Chondrocyte (in vitro differentiated cells): ENCODE measurements at regions not wholly inside any gene's neighbourhood (a gene's known extent, or its start where the extent isn't known, plus 50 kb on each side); places are given as distances from the start of the nearest gene placed in this dataset.

ENCODE experiments used
- DNase-seq: peaks from one replicate; pipeline ENCODE4 v3.0.0; 2021; ENCODE audit warnings: mixed read lengths, low spot score
- H3K27ac Mint-ChIP-seq: one replicate; pipeline ENCODE4 v1.8.0; 2021; ENCODE audit warnings: mild to moderate bottlenecking, moderate library complexity, mixed read lengths; ENCODE audit not compliant: unreplicated experiment
- H3K27me3 Mint-ChIP-seq: 2 replicates; pipeline ENCODE4 v1.8.0; 2021; ENCODE audit warnings: low read depth, mixed read lengths
- H3K36me3 Mint-ChIP-seq: 2 replicates; pipeline ENCODE4 v1.8.0; 2021; ENCODE audit warnings: low read depth, mixed read lengths
- H3K4me1 Mint-ChIP-seq: 2 replicates; pipeline ENCODE4 v1.8.0; 2021; ENCODE audit warnings: low read depth, mild to moderate bottlenecking, mixed read lengths
- H3K4me3 Mint-ChIP-seq: one replicate; pipeline ENCODE4 v1.8.0; 2021; ENCODE audit warnings: mild to moderate bottlenecking, moderate library complexity, mixed read lengths; ENCODE audit not compliant: unreplicated experiment
- H3K9me3 Mint-ChIP-seq: 2 replicates; pipeline ENCODE4 v1.8.0; 2021; ENCODE audit warnings: low read depth, mixed read lengths
- TF ChIP-seq, protein P1 (sequence below): fragments of 200-600 bp; sonication (generic); IDR thresholded peaks from 2 replicates; pipeline ENCODE4 v1.5.0; 2021; ENCODE audit warnings: antibody characterized with exemption, mild to moderate bottlenecking, moderate library complexity

DNA sequence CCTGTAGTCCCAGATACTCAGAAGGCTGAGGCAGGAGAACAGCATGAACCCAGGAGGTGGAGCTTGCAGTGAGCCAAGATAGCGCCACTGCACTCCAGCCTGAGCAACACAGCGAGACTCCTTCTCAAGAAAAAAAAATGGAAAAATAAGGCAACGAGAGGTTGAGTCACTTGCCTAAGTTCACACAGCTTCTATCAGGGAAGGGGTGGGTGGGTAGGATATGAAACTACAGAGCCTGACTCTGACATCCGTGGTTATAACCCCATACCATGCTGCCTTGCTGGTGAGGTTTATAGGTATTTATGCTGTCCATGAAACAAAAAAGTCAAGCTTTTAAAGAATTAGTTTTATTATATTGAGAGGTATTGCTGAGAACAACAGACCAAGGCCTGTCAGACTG, 61.5 kb upstream of the RAB4A start:
- TF ChIP-seq, protein P1, sequence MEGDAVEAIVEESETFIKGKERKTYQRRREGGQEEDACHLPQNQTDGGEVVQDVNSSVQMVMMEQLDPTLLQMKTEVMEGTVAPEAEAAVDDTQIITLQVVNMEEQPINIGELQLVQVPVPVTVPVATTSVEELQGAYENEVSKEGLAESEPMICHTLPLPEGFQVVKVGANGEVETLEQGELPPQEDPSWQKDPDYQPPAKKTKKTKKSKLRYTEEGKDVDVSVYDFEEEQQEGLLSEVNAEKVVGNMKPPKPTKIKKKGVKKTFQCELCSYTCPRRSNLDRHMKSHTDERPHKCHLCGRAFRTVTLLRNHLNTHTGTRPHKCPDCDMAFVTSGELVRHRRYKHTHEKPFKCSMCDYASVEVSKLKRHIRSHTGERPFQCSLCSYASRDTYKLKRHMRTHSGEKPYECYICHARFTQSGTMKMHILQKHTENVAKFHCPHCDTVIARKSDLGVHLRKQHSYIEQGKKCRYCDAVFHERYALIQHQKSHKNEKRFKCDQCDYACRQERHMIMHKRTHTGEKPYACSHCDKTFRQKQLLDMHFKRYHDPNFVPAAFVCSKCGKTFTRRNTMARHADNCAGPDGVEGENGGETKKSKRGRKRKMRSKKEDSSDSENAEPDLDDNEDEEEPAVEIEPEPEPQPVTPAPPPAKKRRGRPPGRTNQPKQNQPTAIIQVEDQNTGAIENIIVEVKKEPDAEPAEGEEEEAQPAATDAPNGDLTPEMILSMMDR: no peak
- H3K4me3 Mint-ChIP-seq: no peak overlapping the region
- no peaks in the 10 kb centered on the region for H3K4me1 Mint-ChIP-seq
- H3K27ac Mint-ChIP-seq: no peak overlapping the region
- peaks cover 31% of the 10 kb centered on the region for H3K27me3 Mint-ChIP-seq
- peaks cover 3% of the 10 kb centered on the region for H3K36me3 Mint-ChIP-seq
- no peak for DNase-seq
- H3K9me3 Mint-ChIP-seq: peaks cover 6% of the 10 kb centered on the region

- TF ChIP-seq, protein P1: no peak
- no peaks in the 10 kb centered on the region for H3K4me1 Mint-ChIP-seq
Observed at GRCh38 chr1:229209816-229210215, 61.1 kb upstream of the RAB4A start.

GRCh38 chr1:229210844-229211243, 60.1 kb upstream of the RAB4A start:
- no peaks in the 10 kb centered on the region for H3K4me1 Mint-ChIP-seq
- H3K36me3 Mint-ChIP-seq: peaks cover 3% of the 10 kb centered on the region
- TF ChIP-seq, protein P1: no peak
- peaks cover 29% of the 10 kb centered on the region for H3K27me3 Mint-ChIP-seq
- H3K27ac Mint-ChIP-seq: no peak overlapping the region
- H3K4me3 Mint-ChIP-seq: no peak overlapping the region
- no peak for DNase-seq
- peaks cover 6% of the 10 kb centered on the region for H3K9me3 Mint-ChIP-seq

More at GRCh38 chr1:229209816-229210215, 61.1 kb upstream of the RAB4A start:
- Mint-ChIP-seq H3K4me3 (no peak overlapping the region), H3K36me3 (peaks cover 3% of the 10 kb centered on the region), H3K27ac (no peak overlapping the region), H3K9me3 (peaks cover 6% of the 10 kb centered on the region), H3K27me3 (peaks cover 32% of the 10 kb centered on the region)
- no peak for DNase-seq

DNA sequence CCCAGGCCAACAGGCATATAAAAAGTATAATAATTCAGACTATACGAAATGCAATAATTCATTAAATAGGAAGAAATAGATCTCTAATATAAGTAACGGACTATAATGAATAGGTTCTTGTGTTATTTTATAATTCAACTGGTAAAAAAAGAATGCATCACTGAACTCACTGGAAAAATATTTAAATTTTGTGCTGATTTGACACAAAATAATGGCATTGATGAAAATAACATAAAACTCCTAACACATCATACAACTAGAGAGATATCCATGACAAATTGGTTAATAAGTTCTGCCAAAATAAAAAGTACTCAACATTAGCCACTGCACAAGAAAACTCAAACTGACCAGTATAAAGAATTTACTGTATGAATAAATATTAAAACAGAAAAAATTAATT, 57.1 kb upstream of the RAB4A start:
- H3K9me3 Mint-ChIP-seq: peaks cover 4% of the 10 kb centered on the region
- H3K36me3 Mint-ChIP-seq: no peaks in the 10 kb centered on the region
- no peaks in the 10 kb centered on the region for H3K4me1 Mint-ChIP-seq
- no peak overlapping the region for H3K4me3 Mint-ChIP-seq
- no peak for DNase-seq
- TF ChIP-seq, protein P1: no peak
- H3K27me3 Mint-ChIP-seq: peaks cover 31% of the 10 kb centered on the region
- no peak overlapping the region for H3K27ac Mint-ChIP-seq

GRCh38 chr1:229217716-229218115, 53.2 kb upstream of the RAB4A start:
- no peak overlapping the region for H3K4me3 Mint-ChIP-seq
- H3K27ac Mint-ChIP-seq: no peak overlapping the region

More at GRCh38 chr1:229217716-229218115, 53.2 kb upstream of the RAB4A start:
- H3K27me3 Mint-ChIP-seq: peaks cover 31% of the 10 kb centered on the region
- H3K4me1 Mint-ChIP-seq: no peaks in the 10 kb centered on the region
- DNase-seq: no peak
- TF ChIP-seq, protein P1: peak; percentile 21
- H3K36me3 Mint-ChIP-seq: no peaks in the 10 kb centered on the region
- H3K9me3 Mint-ChIP-seq: no peaks in the 10 kb centered on the region
